Tibial artery (tissue), 4 donors: ENCODE measurements at regions not wholly inside any gene's neighbourhood (a gene's known extent, or its start where the extent isn't known, plus 50 kb on each side); places are given as distances from the start of the nearest gene placed in this dataset.

Source experiments
- DNase-seq, 2 donors: peaks; one replicate each; pipeline ENCODE4 v3.0.0-alpha.2; 2019
- H3K27ac ChIP-seq, 2 donors: fragments of 200-600 bp; sonication (generic) in 1 of 2; 1 replicate in 1 of 2; 2 replicates in 1 of 2; pipeline ENCODE4 v1.5.1; 2018 to 2019; ENCODE audit warnings: mild to moderate bottlenecking in 1 of 2
- H3K27me3 ChIP-seq, 2 donors: fragments of 200-600 bp; sonication (generic) in 1 of 2; one replicate each; pipeline versions ENCODE4 v1.5.1 to v1.6.0; 2016 to 2019
- H3K36me3 ChIP-seq, 3 donors: fragments of 200-600 bp; sonication (generic) in 2 of 3; one replicate each; pipeline ENCODE4 v1.5.1; 2016 to 2019; ENCODE audit warnings: mild to moderate bottlenecking in 2 of 3
- H3K4me1 ChIP-seq, 4 donors: fragments of 200-600 bp; sonication (generic) in 2 of 4; 1 replicate in 3 of 4; 2 replicates in 1 of 4; pipeline ENCODE4 v1.5.1; 2016 to 2019
- H3K4me3 ChIP-seq, 2 donors: fragments of 200-600 bp; sonication (generic) in 1 of 2; 1 replicate in 1 of 2; 2 replicates in 1 of 2; pipeline ENCODE4 v1.5.1; 2018 to 2019; ENCODE audit warnings: mild to moderate bottlenecking in 2 of 2
- H3K9me3 ChIP-seq, 3 donors: fragments of 200-600 bp; sonication (generic) in 1 of 3; one replicate each; pipeline ENCODE4 v1.5.1; 2016 to 2019
- intact Hi-C: fragments of 100-400 bp; cut with DNase I; formaldehyde crosslinking; loops from one replicate; pipeline ENCODE4 v1.15.0; 2023; ENCODE audit warnings: low total_unique reads
- TF ChIP-seq, protein P1 (sequence below), 2 experiments: fragments of 200-600 bp in 1 of 2; fragments of 450-650 bp in 1 of 2; IDR thresholded peaks; one replicate each; pipeline ENCODE4 v1.5.1; 2017 to 2019; ENCODE audit warnings: antibody characterized with exemption in 2 of 2, mild to moderate bottlenecking in 1 of 2, moderate library complexity in 1 of 2

DNA sequence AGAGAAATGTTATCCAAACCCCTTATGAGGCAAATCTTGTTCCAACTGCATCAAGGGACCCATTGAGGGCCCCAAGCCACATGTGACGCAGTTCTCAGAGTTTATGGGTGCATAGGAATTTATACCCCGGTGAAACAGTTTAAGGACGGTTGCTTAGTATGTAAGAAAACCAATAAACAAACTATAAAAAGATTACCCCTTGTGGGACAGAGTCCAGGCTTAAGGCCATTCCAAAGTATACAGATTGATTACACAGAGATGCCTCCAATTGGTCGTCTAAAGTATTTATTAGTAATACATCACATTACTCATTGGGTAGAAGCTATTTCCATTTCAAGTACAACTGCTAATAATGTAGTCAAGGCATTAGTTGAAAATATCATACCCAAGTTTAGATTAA is 885.0 kb upstream of the MDGA2 start:
- TF ChIP-seq, protein P1, sequence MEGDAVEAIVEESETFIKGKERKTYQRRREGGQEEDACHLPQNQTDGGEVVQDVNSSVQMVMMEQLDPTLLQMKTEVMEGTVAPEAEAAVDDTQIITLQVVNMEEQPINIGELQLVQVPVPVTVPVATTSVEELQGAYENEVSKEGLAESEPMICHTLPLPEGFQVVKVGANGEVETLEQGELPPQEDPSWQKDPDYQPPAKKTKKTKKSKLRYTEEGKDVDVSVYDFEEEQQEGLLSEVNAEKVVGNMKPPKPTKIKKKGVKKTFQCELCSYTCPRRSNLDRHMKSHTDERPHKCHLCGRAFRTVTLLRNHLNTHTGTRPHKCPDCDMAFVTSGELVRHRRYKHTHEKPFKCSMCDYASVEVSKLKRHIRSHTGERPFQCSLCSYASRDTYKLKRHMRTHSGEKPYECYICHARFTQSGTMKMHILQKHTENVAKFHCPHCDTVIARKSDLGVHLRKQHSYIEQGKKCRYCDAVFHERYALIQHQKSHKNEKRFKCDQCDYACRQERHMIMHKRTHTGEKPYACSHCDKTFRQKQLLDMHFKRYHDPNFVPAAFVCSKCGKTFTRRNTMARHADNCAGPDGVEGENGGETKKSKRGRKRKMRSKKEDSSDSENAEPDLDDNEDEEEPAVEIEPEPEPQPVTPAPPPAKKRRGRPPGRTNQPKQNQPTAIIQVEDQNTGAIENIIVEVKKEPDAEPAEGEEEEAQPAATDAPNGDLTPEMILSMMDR (IDR thresholded peaks at IDR 0.05) = no peak
- Histone ChIP-seq H3K4me3 (no peak overlapping the region), H3K36me3 (no peaks in the 10 kb centered on the region), H3K27ac (no peak overlapping the region), H3K9me3 (no peaks in the 10 kb centered on the region), H3K4me1 (no peaks in the 10 kb centered on the region), H3K27me3 (no peaks in the 10 kb centered on the region)
- no peak for DNase-seq
- intact Hi-C loops = no loop called here

DNA sequence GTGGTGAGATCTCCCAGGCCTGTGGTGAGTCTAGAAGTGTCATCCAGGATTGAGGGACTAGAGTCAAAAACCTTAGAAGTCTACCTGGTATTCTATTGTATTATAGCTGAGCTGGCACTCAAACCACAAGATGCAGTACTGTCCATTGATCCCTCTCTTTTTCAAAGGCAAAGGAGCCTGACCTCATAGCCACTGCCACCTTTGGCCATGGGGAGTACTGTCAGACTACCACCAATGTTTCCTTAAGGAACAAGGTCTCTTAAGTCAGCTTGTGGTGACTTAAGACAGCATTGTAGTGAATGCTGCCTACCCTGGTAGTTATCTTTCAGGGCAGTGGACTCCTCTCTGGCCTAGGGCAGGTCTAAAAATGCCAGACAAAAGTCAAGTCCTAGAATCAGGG is 878.0 kb upstream of the MDGA2 start:
- peaks cover 0 to 8% (median 0%) of the 10 kb centered on the region in 3 donors for H3K9me3 ChIP-seq
- TF ChIP-seq, protein P1 (IDR thresholded peaks at IDR 0.05) = no peak
- intact Hi-C loops = no loop called here
- H3K4me1 ChIP-seq = no peaks in the 10 kb centered on the region
- H3K27ac ChIP-seq = no peak overlapping the region
- no peak overlapping the region for H3K4me3 ChIP-seq
- H3K27me3 ChIP-seq = no peaks in the 10 kb centered on the region
- DNase-seq = no peak
- H3K36me3 ChIP-seq = no peaks in the 10 kb centered on the region

- no peak for DNase-seq
- Histone ChIP-seq H3K36me3 (no peaks in the 10 kb centered on the region), H3K4me3 (no peak overlapping the region), H3K9me3 (peaks cover 0 to 5% (median 0%) of the 10 kb centered on the region in 3 donors), H3K27me3 (no peaks in the 10 kb centered on the region), H3K4me1 (no peaks in the 10 kb centered on the region), H3K27ac (no peak overlapping the region)
- TF ChIP-seq, protein P1 (IDR thresholded peaks at IDR 0.05) = no peak
- intact Hi-C loops = no loop called here
Measured at GRCh38 chr14:48546996-48547395, 871.6 kb upstream of the MDGA2 start.

- Histone ChIP-seq H3K36me3 (no peaks in the 10 kb centered on the region), H3K9me3 (no peaks in the 10 kb centered on the region), H3K4me3 (no peak overlapping the region), H3K27ac (no peak overlapping the region), H3K27me3 (no peaks in the 10 kb centered on the region), H3K4me1 (no peaks in the 10 kb centered on the region)
- TF ChIP-seq, protein P1 (IDR thresholded peaks at IDR 0.05) = no peak
- intact Hi-C loops = no loop called here
- DNase-seq = no peak
Measured at GRCh38 chr14:48537600-48537999, 862.2 kb upstream of the MDGA2 start.

DNA sequence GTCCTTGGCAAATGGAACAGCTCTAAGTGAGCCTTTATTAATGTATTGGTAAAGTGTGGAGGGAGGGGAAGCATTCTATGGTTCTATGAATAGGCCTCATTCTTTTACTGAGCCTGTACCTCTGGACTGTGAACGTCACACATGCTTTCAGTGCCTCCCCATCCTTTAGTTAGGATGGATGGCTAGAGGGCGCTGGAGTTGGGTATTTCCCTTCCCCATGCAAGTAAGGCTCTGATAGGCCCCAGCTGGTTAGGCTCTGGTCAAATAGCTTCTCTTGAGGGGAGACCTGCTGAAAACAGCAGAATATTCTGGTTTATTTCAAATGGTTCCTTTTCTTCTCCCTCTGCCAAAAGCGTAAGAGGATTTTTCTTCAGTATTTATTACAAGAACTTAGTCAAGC is 860.9 kb upstream of the MDGA2 start:
- Histone ChIP-seq H3K27ac (no peak overlapping the region), H3K4me3 (no peak overlapping the region), H3K9me3 (no peaks in the 10 kb centered on the region), H3K27me3 (no peaks in the 10 kb centered on the region), H3K36me3 (no peaks in the 10 kb centered on the region), H3K4me1 (no peaks in the 10 kb centered on the region)
- TF ChIP-seq, protein P1 (IDR thresholded peaks at IDR 0.05) = no peak
- DNase-seq = no peak
- intact Hi-C loops = no loop called here

- no peak overlapping the region for H3K4me3 ChIP-seq
- H3K27ac ChIP-seq = no peak overlapping the region
- intact Hi-C loops = no loop called here
- no peaks in the 10 kb centered on the region for H3K4me1 ChIP-seq
- H3K9me3 ChIP-seq = no peaks in the 10 kb centered on the region
- H3K27me3 ChIP-seq = no peaks in the 10 kb centered on the region
- TF ChIP-seq, protein P1 (IDR thresholded peaks at IDR 0.05) = no peak
- DNase-seq = no peak
- H3K36me3 ChIP-seq = no peaks in the 10 kb centered on the region
Measured at GRCh38 chr14:48527832-48528231, 852.4 kb upstream of the MDGA2 start.
